PC-9 (cell line): ENCODE measurements at regions not wholly inside any gene's neighbourhood (a gene's known extent, or its start where the extent isn't known, plus 50 kb on each side); places are given as distances from the start of the nearest gene placed in this dataset.

Source experiments
- BruUV-seq: library from RNA; stranded (reverse); fragments of 400-500 nt; replicated peaks from 2 replicates; lab custom pipeline; 2021; lab: Mats Ljungman, UMichigan
- CTCF ChIA-PET: fragments of 300-600 bp; sonication (Branson Sonifier 250); formaldehyde crosslinking; loops from one replicate; lab custom pipeline; 2022; ENCODE audit warnings: antibody characterized with exemption; lab: Charles Lee
- POLR2A ChIA-PET: fragments of 300-600 bp; sonication (Branson Sonifier 250); formaldehyde crosslinking; loops from one replicate; lab custom pipeline; 2022; ENCODE audit warnings: antibody characterized with exemption; ENCODE audit not compliant: unreplicated experiment; lab: Charles Lee
- DNase-seq, 2 experiments: peaks; one replicate each; pipeline versions ENCODE4 v3.0.0 to v3.0.0-alpha.2; 2015 to 2022; ENCODE audit warnings: mixed read lengths in 1 of 2
- H2AFZ ChIP-seq: fragments of 200-600 bp; sonication (generic); 2 replicates; pipeline ENCODE4 v1.8.1; 2017; ENCODE audit warnings: antibody characterized with exemption
- H3F3A ChIP-seq: fragments of 200-600 bp; sonication (generic); 2 replicates; pipeline ENCODE4 v1.8.1; 2017; ENCODE audit warnings: antibody characterized with exemption, mild to moderate bottlenecking, low read depth; ENCODE audit not compliant: insufficient read depth
- H3K27ac ChIP-seq: fragments of 200-600 bp; sonication (generic); 2 replicates; pipeline ENCODE4 v1.6.1; 2016; ENCODE audit warnings: mixed run types
- H3K27me3 ChIP-seq: fragments of 200-600 bp; sonication (generic); 2 replicates; pipeline ENCODE4 v1.6.1; 2016; ENCODE audit warnings: low read depth, mixed run types; ENCODE audit not compliant: insufficient read depth
- H3K36me3 ChIP-seq: fragments of 200-600 bp; sonication (generic); 2 replicates; pipeline ENCODE4 v1.6.1; 2016; ENCODE audit warnings: low read depth, mixed run types
- H3K4me1 ChIP-seq: fragments of 200-600 bp; sonication (generic); replicated peaks from 2 replicates; pipeline ENCODE4 v1.6.1; 2016; ENCODE audit warnings: mixed run types; ENCODE audit not compliant: insufficient read depth
- H3K4me2 ChIP-seq: fragments of 200-600 bp; sonication (generic); 2 replicates; pipeline ENCODE4 v1.6.1; 2017; ENCODE audit warnings: mixed run types
- H3K4me3 ChIP-seq: fragments of 200-600 bp; sonication (generic); 2 replicates; pipeline ENCODE4 v1.6.1; 2016; ENCODE audit warnings: mixed run types
- H3K79me2 ChIP-seq: fragments of 200-600 bp; sonication (generic); 2 replicates; pipeline ENCODE4 v1.6.1; 2017; ENCODE audit warnings: low read depth, mixed run types
- H3K9me2 ChIP-seq: fragments of 200-600 bp; sonication (generic); 2 replicates; pipeline ENCODE4 v1.8.1; 2017; ENCODE audit warnings: mild to moderate bottlenecking; ENCODE audit not compliant: insufficient read depth
- H3K9me3 ChIP-seq: fragments of 200-600 bp; sonication (generic); 2 replicates; pipeline ENCODE4 v1.8.1; 2016; ENCODE audit warnings: low read depth; ENCODE audit not compliant: insufficient read depth
- H4K20me1 ChIP-seq: fragments of 200-600 bp; sonication (generic); 2 replicates; pipeline ENCODE4 v1.8.1; 2017; ENCODE audit not compliant: insufficient read depth
- EZH2 ChIP-seq: fragments of 200-600 bp; sonication (generic); IDR thresholded peaks from 2 replicates; pipeline ENCODE4 v1.8.0; 2017; ENCODE audit warnings: antibody characterized with exemption, low read depth
- intact Hi-C: fragments of 100-400 bp; cut with micrococcal nuclease; formaldehyde crosslinking; loops from one replicate; pipeline ENCODE4 v1.10.0; 2022; ENCODE audit not compliant: unreplicated experiment
- TF ChIP-seq, protein P1 (sequence below): fragments of 200-600 bp; sonication (generic); conservative IDR thresholded peaks from 2 replicates; pipeline ENCODE4 v1.6.1; 2017; ENCODE audit warnings: mixed run types, antibody characterized with exemption, mild to moderate bottlenecking, moderate library complexity

GRCh38 chr4:129446074-129446473, 350.1 kb downstream of the C4orf33 start:
- Histone ChIP-seq H4K20me1 (no peaks in the 10 kb centered on the region), H3K4me1 (no peaks in the 10 kb centered on the region), H3K9me2 (no peaks in the 10 kb centered on the region), H2AFZ (no peak overlapping the region), H3K27me3 (no peaks in the 10 kb centered on the region), H3F3A (no peaks in the 10 kb centered on the region), H3K79me2 (no peaks in the 10 kb centered on the region), H3K36me3 (no peaks in the 10 kb centered on the region), H3K27ac (no peak overlapping the region), H3K4me3 (no peak overlapping the region), H3K9me3 (no peaks in the 10 kb centered on the region), H3K4me2 (no peak overlapping the region)
- no TSS peak for BruUV-seq
- TF ChIP-seq EZH2 = no peak
- TF ChIP-seq, protein P1, sequence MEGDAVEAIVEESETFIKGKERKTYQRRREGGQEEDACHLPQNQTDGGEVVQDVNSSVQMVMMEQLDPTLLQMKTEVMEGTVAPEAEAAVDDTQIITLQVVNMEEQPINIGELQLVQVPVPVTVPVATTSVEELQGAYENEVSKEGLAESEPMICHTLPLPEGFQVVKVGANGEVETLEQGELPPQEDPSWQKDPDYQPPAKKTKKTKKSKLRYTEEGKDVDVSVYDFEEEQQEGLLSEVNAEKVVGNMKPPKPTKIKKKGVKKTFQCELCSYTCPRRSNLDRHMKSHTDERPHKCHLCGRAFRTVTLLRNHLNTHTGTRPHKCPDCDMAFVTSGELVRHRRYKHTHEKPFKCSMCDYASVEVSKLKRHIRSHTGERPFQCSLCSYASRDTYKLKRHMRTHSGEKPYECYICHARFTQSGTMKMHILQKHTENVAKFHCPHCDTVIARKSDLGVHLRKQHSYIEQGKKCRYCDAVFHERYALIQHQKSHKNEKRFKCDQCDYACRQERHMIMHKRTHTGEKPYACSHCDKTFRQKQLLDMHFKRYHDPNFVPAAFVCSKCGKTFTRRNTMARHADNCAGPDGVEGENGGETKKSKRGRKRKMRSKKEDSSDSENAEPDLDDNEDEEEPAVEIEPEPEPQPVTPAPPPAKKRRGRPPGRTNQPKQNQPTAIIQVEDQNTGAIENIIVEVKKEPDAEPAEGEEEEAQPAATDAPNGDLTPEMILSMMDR = no peak
- DNase-seq = no peak
- intact Hi-C loops = no loop called here
- ChIA-PET POLR2A (no interaction called here), CTCF (no interaction called here)

GRCh38 chr4:129453524-129454200, 357.7 kb downstream of the C4orf33 start:
- no peaks in the 10 kb centered on the region for H3K79me2 ChIP-seq
- no peak for TF ChIP-seq EZH2
- TF ChIP-seq, protein P1 = no peak
- no peaks in the 10 kb centered on the region for H3K9me3 ChIP-seq
- intact Hi-C loops = no loop called here
- BruUV-seq = no TSS peak
- no peaks in the 10 kb centered on the region for H3K9me2 ChIP-seq
- no peaks in the 10 kb centered on the region for H3K27me3 ChIP-seq
- H3K27ac ChIP-seq = no peak overlapping the region
- H3K4me2 ChIP-seq = no peak overlapping the region
- ChIA-PET CTCF (no interaction called here), POLR2A (no interaction called here)
- no peak overlapping the region for H3K4me3 ChIP-seq
- DNase-seq = no peak
- H4K20me1 ChIP-seq = no peaks in the 10 kb centered on the region
- no peaks in the 10 kb centered on the region for H3K36me3 ChIP-seq
- no peaks in the 10 kb centered on the region for H3K4me1 ChIP-seq
- no peak overlapping the region for H2AFZ ChIP-seq
- H3F3A ChIP-seq = no peaks in the 10 kb centered on the region

GRCh38 chr4:129455482-129455881, 359.5 kb downstream of the C4orf33 start:
- ChIA-PET CTCF (no interaction called here), POLR2A (no interaction called here)
- Histone ChIP-seq H2AFZ (no peak overlapping the region), H3K4me2 (no peak overlapping the region), H3K4me3 (no peak overlapping the region), H3K27ac (no peak overlapping the region), H3K36me3 (no peaks in the 10 kb centered on the region), H3K4me1 (no peaks in the 10 kb centered on the region), H3F3A (no peaks in the 10 kb centered on the region), H3K27me3 (no peaks in the 10 kb centered on the region), H3K9me3 (no peaks in the 10 kb centered on the region), H3K9me2 (no peaks in the 10 kb centered on the region), H3K79me2 (no peaks in the 10 kb centered on the region), H4K20me1 (no peaks in the 10 kb centered on the region)
- intact Hi-C loops = no loop called here
- TF ChIP-seq, protein P1 = no peak
- TF ChIP-seq EZH2 = no peak
- DNase-seq = no peak
- no TSS peak for BruUV-seq
